Gastroesophageal sphincter (tissue), 4 donors: ENCODE measurements at regions not wholly inside any gene's neighbourhood (a gene's known extent, or its start where the extent isn't known, plus 50 kb on each side); places are given as distances from the start of the nearest gene placed in this dataset.
"Not testable (repeated sequence)": the region's sequence is repeated elsewhere in the genome, so short reads cannot be mapped to it uniquely, and the experiment has no call there.

ENCODE experiments used
- ATAC-seq: fragments of 150-250 bp; one replicate; pipeline ENCODE4 v1.9.1; 2016; ENCODE audit warnings: mild to moderate bottlenecking, moderate library complexity
- H3K27ac ChIP-seq, 4 donors: fragments of 200-600 bp; sonication (generic) in 3 of 4; 1 replicate in 3 of 4; 2 replicates in 1 of 4; pipeline ENCODE4 v1.5.1; 2016 to 2019
- H3K27me3 ChIP-seq: fragments of 200-600 bp; sonication (generic); one replicate; pipeline ENCODE4 v1.5.1; 2019
- H3K36me3 ChIP-seq, 2 donors: fragments of 200-600 bp; sonication (generic); one replicate each; pipeline ENCODE4 v1.5.1; 2019; ENCODE audit warnings: control low read depth in 1 of 2
- H3K4me1 ChIP-seq, 3 donors: fragments of 200-600 bp; sonication (generic); 1 replicate in 2 of 3; 2 replicates in 1 of 3; pipeline ENCODE4 v1.5.1; 2016 to 2019; ENCODE audit warnings: control low read depth in 2 of 3
- H3K4me3 ChIP-seq, 2 donors: fragments of 200-600 bp; sonication (generic); one replicate each; pipeline ENCODE4 v1.5.1; 2019; ENCODE audit warnings: mild to moderate bottlenecking in 1 of 2, moderate library complexity in 1 of 2
- H3K9me3 ChIP-seq, 3 donors: fragments of 200-600 bp; sonication (generic); one replicate each; pipeline ENCODE4 v1.5.1; 2017 to 2019; ENCODE audit warnings: control low read depth in 2 of 3
- CTCF ChIP-seq, 4 experiments: fragments of 200-600 bp in 2 of 4; fragments of 450-650 bp in 2 of 4; sonication (generic) in 1 of 4; IDR thresholded peaks; one replicate each; pipeline ENCODE4 v1.5.1; 2017 to 2019; ENCODE audit warnings: antibody characterized with exemption in 4 of 4, mild to moderate bottlenecking in 2 of 4, moderate library complexity in 2 of 4
- EP300 ChIP-seq: sonication (generic); formaldehyde crosslinking; IDR thresholded peaks from one replicate; pipeline ENCODE4 v1.6.1; 2017; ENCODE audit warnings: antibody characterized with exemption, mild to moderate bottlenecking
- POLR2A ChIP-seq, 2 donors: fragments of 450-650 bp; IDR thresholded peaks; one replicate each; pipeline ENCODE4 v1.6.1; 2017; ENCODE audit warnings: antibody characterized with exemption in 2 of 2, mild to moderate bottlenecking in 2 of 2, moderate library complexity in 1 of 2
- POLR2AphosphoS5 ChIP-seq: sonication (generic); formaldehyde crosslinking; IDR thresholded peaks from one replicate; pipeline ENCODE4 v1.6.1; 2017; ENCODE audit warnings: antibody characterized with exemption
- WGBS, 2 donors: methylation state at CpG; one replicate each; pipeline ENCODE4 v1.1.5; 2018; ENCODE audit warnings: low coverage in 1 of 2; 5-methylcytosine and 5-hydroxymethylcytosine counted together

GRCh38 chr10:10725196-10725595 lies 292.5 kb upstream of the CELF2 start:
- TF ChIP-seq POLR2A (IDR thresholded peaks at IDR 0.05) (no peak), POLR2AphosphoS5 (no peak), EP300 (no peak), CTCF (IDR thresholded peaks at IDR 0.05) (no peak)
- H3K27ac ChIP-seq: no peak overlapping the region
- no peaks in the 10 kb centered on the region for H3K36me3 ChIP-seq
- no peaks in the 10 kb centered on the region for H3K27me3 ChIP-seq
- WGBS, 2 donors: 96 to 100% methylated on average over 4 to 5 of the region's 5 CpGs
- no peaks in the 10 kb centered on the region for H3K4me1 ChIP-seq
- no peaks in the 10 kb centered on the region for H3K9me3 ChIP-seq
- H3K4me3 ChIP-seq: no peak overlapping the region
- ATAC-seq: no peak

DNA sequence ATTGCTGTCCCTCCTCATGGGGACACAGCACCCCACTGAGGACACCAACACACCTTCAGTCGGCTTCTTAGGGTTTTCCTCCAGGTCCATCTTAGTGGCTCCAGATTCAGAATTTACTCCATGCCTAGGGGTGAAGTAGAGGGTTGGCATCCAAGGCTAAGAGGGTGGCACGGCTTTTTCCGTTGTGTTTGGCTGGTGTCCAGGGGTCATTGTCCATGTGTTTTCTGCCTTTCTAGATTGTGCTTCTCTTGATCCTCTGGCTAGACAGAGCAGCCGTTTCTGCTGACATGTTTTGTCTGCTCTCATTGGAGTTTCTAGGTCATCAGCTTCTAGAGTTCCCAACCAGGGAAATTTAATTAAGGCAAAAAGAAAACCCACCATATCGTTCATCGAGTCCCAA lies 291.6 kb upstream of the CELF2 start:
- ATAC-seq: no peak
- no peaks in the 10 kb centered on the region for H3K4me1 ChIP-seq
- TF ChIP-seq POLR2A (IDR thresholded peaks at IDR 0.05) (no peak), POLR2AphosphoS5 (no peak), CTCF (IDR thresholded peaks at IDR 0.05) (no peak), EP300 (no peak)
- H3K9me3 ChIP-seq: no peaks in the 10 kb centered on the region
- no peaks in the 10 kb centered on the region for H3K27me3 ChIP-seq
- H3K36me3 ChIP-seq: no peaks in the 10 kb centered on the region
- no peak overlapping the region for H3K4me3 ChIP-seq
- WGBS, 2 donors: 64 to 70% methylated on average over 6 of the region's 6 CpGs
- H3K27ac ChIP-seq: no peak overlapping the region

GRCh38 chr10:10727411-10727810 lies 290.3 kb upstream of the CELF2 start:
- H3K27ac ChIP-seq, H3K27me3 ChIP-seq, H3K36me3 ChIP-seq, ATAC-seq, H3K4me1 ChIP-seq, H3K9me3 ChIP-seq, H3K4me3 ChIP-seq: not testable (repeated sequence)
- WGBS, 2 donors: 96 to 97% methylated on average over 5 to 9 of the region's 14 CpGs

DNA sequence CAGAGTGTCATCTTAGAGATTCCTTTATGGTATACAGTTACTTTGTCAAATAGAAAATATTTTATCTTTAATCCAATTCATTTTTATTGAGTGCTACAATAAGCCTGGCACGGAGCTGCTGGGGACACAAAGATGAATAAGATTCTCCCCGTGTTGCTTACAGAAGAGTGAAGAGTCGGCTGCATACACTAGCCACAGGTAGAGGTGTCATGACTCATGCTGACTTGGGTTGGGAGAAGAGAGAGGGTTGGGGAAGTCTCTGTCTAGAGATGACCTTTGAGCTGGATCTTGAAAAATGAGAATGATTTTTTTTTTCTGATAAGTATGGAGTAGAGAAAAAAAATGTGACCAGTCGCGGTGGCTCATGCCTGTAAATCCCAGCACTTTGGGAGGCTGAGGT lies 289.9 kb upstream of the CELF2 start:
- H3K36me3 ChIP-seq: no peaks in the 10 kb centered on the region
- no peak overlapping the region for H3K27ac ChIP-seq
- no peaks in the 10 kb centered on the region for H3K9me3 ChIP-seq
- H3K4me3 ChIP-seq: no peak overlapping the region
- no peaks in the 10 kb centered on the region for H3K4me1 ChIP-seq
- no peak for ATAC-seq
- TF ChIP-seq EP300 (no peak), POLR2A (IDR thresholded peaks at IDR 0.05) (no peak)
- H3K27me3 ChIP-seq: no peaks in the 10 kb centered on the region
- WGBS, 2 donors: 75 to 91% methylated on average over 3 to 5 of the region's 5 CpGs

GRCh38 chr10:10730471-10731043 lies 287.1 kb upstream of the CELF2 start:
- H3K9me3 ChIP-seq: no peaks in the 10 kb centered on the region
- no peak overlapping the region for H3K4me3 ChIP-seq
- H3K27ac ChIP-seq: no peak overlapping the region
- no peak for TF ChIP-seq POLR2A (IDR thresholded peaks at IDR 0.05)
- no peak for TF ChIP-seq CTCF (IDR thresholded peaks at IDR 0.05)
- TF ChIP-seq POLR2AphosphoS5: no peak
- no peak for TF ChIP-seq EP300
- WGBS, 2 donors: 92 to 95% methylated on average over 3 to 5 of the region's 5 CpGs
- no peaks in the 10 kb centered on the region for H3K36me3 ChIP-seq
- H3K27me3 ChIP-seq: no peaks in the 10 kb centered on the region
- H3K4me1 ChIP-seq: no peaks in the 10 kb centered on the region
- no peak for ATAC-seq

DNA sequence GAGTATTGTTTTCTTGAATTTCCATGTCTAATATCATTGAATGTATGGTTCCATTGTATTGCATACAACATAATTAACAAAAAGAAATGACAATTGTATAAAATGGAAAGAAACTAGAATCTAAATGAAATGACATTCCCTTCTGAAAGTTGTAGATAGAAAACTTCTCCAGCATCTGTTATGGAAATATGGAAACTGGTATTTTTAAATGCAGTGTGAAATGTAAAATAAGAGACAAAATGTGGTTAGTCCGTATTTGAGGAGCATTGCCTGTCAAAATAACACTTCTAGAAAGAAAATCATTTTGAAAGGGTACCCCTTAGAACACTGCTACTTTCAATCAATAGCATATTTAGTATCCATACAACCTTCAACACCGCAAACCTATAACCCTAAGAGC lies 286.3 kb upstream of the CELF2 start:
- 57 to 87% methylated on average over 2 of the region's 2 CpGs for WGBS, 2 donors
- Histone ChIP-seq H3K27ac (no peak overlapping the region), H3K27me3 (no peaks in the 10 kb centered on the region), H3K9me3 (no peaks in the 10 kb centered on the region), H3K36me3 (no peaks in the 10 kb centered on the region), H3K4me1 (no peaks in the 10 kb centered on the region), H3K4me3 (no peak overlapping the region)
- no peak for TF ChIP-seq POLR2AphosphoS5
- no peak for TF ChIP-seq CTCF (IDR thresholded peaks at IDR 0.05)
- TF ChIP-seq EP300: no peak
- no peak for TF ChIP-seq POLR2A (IDR thresholded peaks at IDR 0.05)
- no peak for ATAC-seq
